Keratinocyte (primary cell): ENCODE measurements at regions not wholly inside any gene's neighbourhood (a gene's known extent, or its start where the extent isn't known, plus 50 kb on each side); places are given as distances from the start of the nearest gene placed in this dataset.

ENCODE experiments used
- DNase-seq: peaks from one replicate; pipeline ENCODE4 v3.0.0-alpha.2; 2011; ENCODE audit warnings: low read depth, missing footprints, low spot score
- FAIRE-seq: peaks from 2 replicates; lab custom pipeline; 2011; peaks lifted over from hg19 to GRCh38; lab: Jason Lieb, UNC
- H2AFZ ChIP-seq: 2 replicates; pipeline ENCODE4 v1.6.0; 2012; ENCODE audit warnings: low read length, control low read depth, inconsistent platforms; ENCODE audit not compliant: control insufficient read depth
- H3K27ac ChIP-seq: 2 replicates; pipeline ENCODE4 v1.5.1; 2011; ENCODE audit warnings: low read length; ENCODE audit not compliant: control insufficient read depth, insufficient read depth
- H3K27me3 ChIP-seq: 3 replicates; pipeline ENCODE4 v1.6.0; 2011; ENCODE audit warnings: low read length; ENCODE audit not compliant: control insufficient read depth, insufficient read depth; ENCODE audit errors: extremely low read depth
- H3K36me3 ChIP-seq, 2 experiments: 2 replicates in 1 of 2; 3 replicates in 1 of 2; pipeline ENCODE4 v1.5.1; 2011; ENCODE audit warnings: low read length in 2 of 2, mild to moderate bottlenecking in 1 of 2; ENCODE audit not compliant: control insufficient read depth in 2 of 2, insufficient read depth in 2 of 2; ENCODE audit errors: extremely low read depth in 1 of 2
- H3K4me1 ChIP-seq: 3 replicates; pipeline ENCODE4 v1.5.1; 2011; ENCODE audit warnings: low read length; ENCODE audit not compliant: control insufficient read depth, insufficient read depth; ENCODE audit errors: extremely low read depth
- H3K4me2 ChIP-seq: 3 replicates; pipeline ENCODE4 v1.6.0; 2011; ENCODE audit warnings: low read depth, low read length; ENCODE audit not compliant: control insufficient read depth, insufficient read depth; ENCODE audit errors: extremely low read depth
- H3K4me3 ChIP-seq, 3 experiments: fragments of 200-600 bp in 1 of 3; sonication (generic) in 1 of 3; 2 replicates in 2 of 3; 3 replicates in 1 of 3; pipeline ENCODE4 v1.5.1; 2011 to 2016; ENCODE audit warnings: low read length in 3 of 3, mild to moderate bottlenecking in 3 of 3, control low read depth in 2 of 3, inconsistent platforms in 1 of 3, low read depth in 1 of 3, mixed read lengths in 1 of 3, mixed run types in 1 of 3, moderate library complexity in 1 of 3; ENCODE audit not compliant: control insufficient read depth in 2 of 3, insufficient read depth in 2 of 3; ENCODE audit errors: extremely low read depth in 1 of 3
- H3K79me2 ChIP-seq: 2 replicates; pipeline ENCODE4 v1.6.0; 2012; ENCODE audit warnings: low read length; ENCODE audit not compliant: control insufficient read depth, insufficient read depth
- H3K9ac ChIP-seq: 3 replicates; pipeline ENCODE4 v1.6.0; 2011; ENCODE audit warnings: low read length; ENCODE audit not compliant: control insufficient read depth, insufficient read depth; ENCODE audit errors: extremely low read depth
- H3K9me1 ChIP-seq: 3 replicates; pipeline ENCODE4 v1.6.0; 2011; ENCODE audit warnings: low read length; ENCODE audit not compliant: control insufficient read depth, insufficient read depth; ENCODE audit errors: extremely low read depth
- H3K9me3 ChIP-seq: 2 replicates; pipeline ENCODE4 v1.5.1; 2012; ENCODE audit warnings: low read depth, low read length; ENCODE audit not compliant: control insufficient read depth
- H4K20me1 ChIP-seq: 3 replicates; pipeline ENCODE4 v1.6.0; 2011; ENCODE audit warnings: low read length; ENCODE audit not compliant: control insufficient read depth, insufficient read depth; ENCODE audit errors: extremely low read depth
- EZH2 ChIP-seq: IDR thresholded peaks from one replicate; pipeline ENCODE4 v1.6.1; 2012; ENCODE audit warnings: inconsistent platforms, mild to moderate bottlenecking, low read length, moderate library complexity
- dilution Hi-C: fragments of 300-500 bp; cut with MboI; formaldehyde crosslinking; loops from one replicate; pipeline ENCODE4 v1.7.0; 2020; ENCODE audit warnings: low sequenced_read_pairs; ENCODE audit not compliant: extremely low pct_ligation_motif_present
- TF ChIP-seq, protein P1 (sequence below), 3 experiments: IDR thresholded peaks in 1 of 3; conservative IDR thresholded peaks in 1 of 3; optimal IDR thresholded peaks in 1 of 3; 2 replicates in 2 of 3; 3 replicates in 1 of 3; pipeline versions ENCODE3 to v1.5.1; 2011; ENCODE audit warnings: low read length in 3 of 3, mild to moderate bottlenecking in 3 of 3, moderate library complexity in 2 of 3, control low read depth in 1 of 3, inconsistent platforms in 1 of 3; ENCODE audit not compliant: insufficient read depth in 2 of 3; ENCODE audit errors: extremely low read depth in 1 of 3

DNA sequence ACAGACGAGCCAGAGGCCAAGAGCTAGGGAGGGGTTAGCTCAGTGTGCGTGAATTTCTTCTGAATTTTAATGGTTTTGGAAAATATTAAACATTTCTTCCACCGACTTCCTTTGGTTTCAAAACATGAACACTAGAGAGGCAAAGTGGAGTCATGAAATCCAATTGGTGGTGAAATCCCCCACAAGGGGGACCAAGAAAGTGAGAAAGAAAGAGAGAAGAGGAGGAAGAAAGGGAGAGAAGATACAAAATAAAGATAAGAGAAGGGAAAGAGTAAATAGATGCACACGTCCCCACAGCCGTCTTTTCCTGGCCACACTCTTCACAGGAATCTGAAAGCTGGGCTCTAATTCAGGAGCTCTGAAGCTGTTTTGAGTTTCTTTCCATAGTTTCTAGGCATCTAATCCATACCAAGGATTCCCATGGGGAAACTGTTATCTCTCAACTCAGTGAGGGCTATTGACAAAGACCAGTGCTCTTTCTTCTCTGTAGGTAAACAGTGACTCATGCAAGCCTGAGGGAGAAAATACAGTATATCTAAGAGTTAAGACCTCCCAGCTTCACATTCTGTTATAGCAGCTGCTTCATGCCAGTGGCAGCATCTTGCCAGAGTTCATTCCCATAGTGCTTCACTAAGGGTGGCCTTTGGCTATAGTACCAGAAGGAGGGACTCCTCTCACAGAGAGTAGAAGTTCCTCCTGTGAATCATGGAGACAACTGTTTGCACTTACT, 115.8 kb upstream of the LIFR start:
- H3K9me3 ChIP-seq = no peaks in the 10 kb centered on the region
- TF ChIP-seq, protein P1, sequence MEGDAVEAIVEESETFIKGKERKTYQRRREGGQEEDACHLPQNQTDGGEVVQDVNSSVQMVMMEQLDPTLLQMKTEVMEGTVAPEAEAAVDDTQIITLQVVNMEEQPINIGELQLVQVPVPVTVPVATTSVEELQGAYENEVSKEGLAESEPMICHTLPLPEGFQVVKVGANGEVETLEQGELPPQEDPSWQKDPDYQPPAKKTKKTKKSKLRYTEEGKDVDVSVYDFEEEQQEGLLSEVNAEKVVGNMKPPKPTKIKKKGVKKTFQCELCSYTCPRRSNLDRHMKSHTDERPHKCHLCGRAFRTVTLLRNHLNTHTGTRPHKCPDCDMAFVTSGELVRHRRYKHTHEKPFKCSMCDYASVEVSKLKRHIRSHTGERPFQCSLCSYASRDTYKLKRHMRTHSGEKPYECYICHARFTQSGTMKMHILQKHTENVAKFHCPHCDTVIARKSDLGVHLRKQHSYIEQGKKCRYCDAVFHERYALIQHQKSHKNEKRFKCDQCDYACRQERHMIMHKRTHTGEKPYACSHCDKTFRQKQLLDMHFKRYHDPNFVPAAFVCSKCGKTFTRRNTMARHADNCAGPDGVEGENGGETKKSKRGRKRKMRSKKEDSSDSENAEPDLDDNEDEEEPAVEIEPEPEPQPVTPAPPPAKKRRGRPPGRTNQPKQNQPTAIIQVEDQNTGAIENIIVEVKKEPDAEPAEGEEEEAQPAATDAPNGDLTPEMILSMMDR (optimal IDR thresholded peaks at IDR 0.05 in 1 of 3, IDR thresholded peaks at IDR 0.05 in 1 of 3, conservative IDR thresholded peaks at IDR 0.05 in 1 of 3; ENCODE audit: extremely low read depth in 1 of 3, insufficient read depth in 2 of 3, low read length in 3 of 3) = no peak
- no peak for TF ChIP-seq EZH2
- no peaks in the 10 kb centered on the region for H3K4me1 ChIP-seq
- no peak overlapping the region for H3K4me3 ChIP-seq
- H3K9ac ChIP-seq = no peak overlapping the region
- H3K27me3 ChIP-seq = no peaks in the 10 kb centered on the region
- no peaks in the 10 kb centered on the region for H3K36me3 ChIP-seq
- FAIRE-seq = no peak
- no peaks in the 10 kb centered on the region for H3K79me2 ChIP-seq
- H2AFZ ChIP-seq = no peak overlapping the region
- peaks cover 3% of the 10 kb centered on the region for H4K20me1 ChIP-seq
- dilution Hi-C loops = no loop called here
- DNase-seq = no peak
- no peak overlapping the region for H3K4me2 ChIP-seq
- H3K27ac ChIP-seq = no peak overlapping the region
- no peaks in the 10 kb centered on the region for H3K9me1 ChIP-seq

GRCh38 chr5:38673671-38674071, 117.2 kb upstream of the LIFR start:
- H3K4me2 ChIP-seq = no peak overlapping the region
- H3K9ac ChIP-seq = no peak overlapping the region
- no peak overlapping the region for H3K27ac ChIP-seq
- no peaks in the 10 kb centered on the region for H3K36me3 ChIP-seq
- H3K4me1 ChIP-seq = no peaks in the 10 kb centered on the region
- H3K9me1 ChIP-seq = no peaks in the 10 kb centered on the region
- no peaks in the 10 kb centered on the region for H3K9me3 ChIP-seq
- no peaks in the 10 kb centered on the region for H3K79me2 ChIP-seq
- no peak overlapping the region for H2AFZ ChIP-seq
- H3K4me3 ChIP-seq = no peak overlapping the region
- dilution Hi-C loops = no loop called here
- FAIRE-seq (no peak), DNase-seq (no peak)
- peaks cover 3% of the 10 kb centered on the region for H4K20me1 ChIP-seq
- H3K27me3 ChIP-seq = no peaks in the 10 kb centered on the region
- TF ChIP-seq EZH2 = no peak
- TF ChIP-seq, protein P1 (optimal IDR thresholded peaks at IDR 0.05 in 1 of 3, IDR thresholded peaks at IDR 0.05 in 1 of 3, conservative IDR thresholded peaks at IDR 0.05 in 1 of 3; ENCODE audit: extremely low read depth in 1 of 3, insufficient read depth in 2 of 3, low read length in 3 of 3) = peak; percentile 12 to 14 (median 14)
